Adrenal gland (tissue), 9 donors: ENCODE measurements at regions not wholly inside any gene's neighbourhood (a gene's known extent, or its start where the extent isn't known, plus 50 kb on each side); places are given as distances from the start of the nearest gene placed in this dataset.

ENCODE experiments used
- DNase-seq, 7 donors: peaks; one replicate each; pipeline ENCODE4 v3.0.0-alpha.2; 2019 to 2020
- H3K27ac ChIP-seq, 5 donors: fragments of 200-600 bp; sonication (generic) in 4 of 5; 1 replicate in 3 of 5; 2 replicates in 2 of 5; pipeline versions ENCODE4 v1.5.1 to v1.8.0; 2016 to 2020; ENCODE audit warnings: mild to moderate bottlenecking in 1 of 5
- H3K27me3 ChIP-seq: fragments of 200-600 bp; 2 replicates; pipeline ENCODE4 v1.8.0; 2021
- H3K36me3 ChIP-seq, 2 donors: fragments of 200-600 bp; replicated peaks in 1 of 2; 1 replicate in 1 of 2; 2 replicates in 1 of 2; pipeline versions ENCODE4 v1.5.1 to v1.8.0; 2018 to 2022
- H3K4me1 ChIP-seq, 2 donors: fragments of 200-600 bp; replicated peaks in 1 of 2; 1 replicate in 1 of 2; 2 replicates in 1 of 2; pipeline versions ENCODE4 v1.5.1 to v1.8.0; 2018 to 2021
- H3K4me3 ChIP-seq, 4 donors: fragments of 200-600 bp; sonication (generic) in 3 of 4; one replicate each; pipeline ENCODE4 v1.5.1; 2016 to 2018
- H3K9me3 ChIP-seq, 3 donors: fragments of 200-600 bp; sonication (generic) in 1 of 3; replicated peaks in 1 of 3; 1 replicate in 2 of 3; 2 replicates in 1 of 3; pipeline versions ENCODE4 v1.5.1 to v1.8.0; 2016 to 2021
- CTCF ChIP-seq, 6 experiments: fragments of 450-650 bp in 4 of 6; fragments of 200-600 bp in 2 of 6; sonication (generic) in 1 of 6; IDR thresholded peaks; 1 replicate in 5 of 6; 2 replicates in 1 of 6; pipeline versions ENCODE4 v1.5.1 to v1.8.0; 2016 to 2021; ENCODE audit warnings: antibody characterized with exemption in 6 of 6, mild to moderate bottlenecking in 2 of 6, moderate library complexity in 1 of 6
- POLR2A ChIP-seq, 2 donors: fragments of 450-650 bp; IDR thresholded peaks; one replicate each; pipeline ENCODE4 v1.6.1; 2017; ENCODE audit warnings: antibody characterized with exemption in 2 of 2, mild to moderate bottlenecking in 2 of 2, moderate library complexity in 1 of 2
- WGBS, 4 donors: extraction: QIAGEN DNeasy Blood & Tissue Kit in 2 of 4; methylation state at CpG; one replicate each; pipeline versions ENCODE4 v1.1.5 to v1.1.7; 2013 to 2017; 5-methylcytosine and 5-hydroxymethylcytosine counted together
- intact Hi-C, 2 donors: fragments of 100-400 bp; cut with DNase I; formaldehyde crosslinking; loops; one replicate each; pipeline versions ENCODE4 v1.14.1 to v1.15.0; 2022 to 2023
- donor health status: healthy with polysubstance abuse.
- donor health status: Bipolar disorder and iron deficiency.
- donor health status: DM: yes; HTN: yes; CAD: no.
- donor health status: DM: no; HTN: no; CAD: no.
- donor health status: DM: no; HTN: no; CAD: no.

- H3K9me3 ChIP-seq = no peaks in the 10 kb centered on the region
- no peak overlapping the region for H3K27ac ChIP-seq
- intact Hi-C loops = no loop called here
- H3K36me3 ChIP-seq = no peaks in the 10 kb centered on the region
- DNase-seq = no peak
- TF ChIP-seq POLR2A (IDR thresholded peaks at IDR 0.05) (no peak), CTCF (IDR thresholded peaks at IDR 0.05) (no peak)
- no peak overlapping the region for H3K4me3 ChIP-seq
- H3K4me1 ChIP-seq = no peaks in the 10 kb centered on the region
- H3K27me3 ChIP-seq = no peaks in the 10 kb centered on the region
- 54 to 77% (median 60%) methylated on average over 2 of the region's 2 CpGs for WGBS, 4 donors
Observed at GRCh38 chr3:101124125-101124524, 130.9 kb upstream of the ABI3BP start.

GRCh38 chr3:101123081-101123480, 129.9 kb upstream of the ABI3BP start:
- H3K27ac ChIP-seq = no peak overlapping the region
- TF ChIP-seq POLR2A (IDR thresholded peaks at IDR 0.05) = no peak
- no peak for TF ChIP-seq CTCF (IDR thresholded peaks at IDR 0.05)
- DNase-seq = no peak
- H3K4me1 ChIP-seq = no peaks in the 10 kb centered on the region
- H3K36me3 ChIP-seq = no peaks in the 10 kb centered on the region
- H3K27me3 ChIP-seq = no peaks in the 10 kb centered on the region
- no peak overlapping the region for H3K4me3 ChIP-seq
- no peaks in the 10 kb centered on the region for H3K9me3 ChIP-seq
- intact Hi-C loops = no loop called here
- WGBS, 4 donors = 55 to 74% (median 63%) methylated on average over 2 of the region's 2 CpGs

GRCh38 chr3:101122681-101123080, 129.5 kb upstream of the ABI3BP start:
- no peak for DNase-seq
- Histone ChIP-seq H3K36me3 (no peaks in the 10 kb centered on the region), H3K27ac (no peak overlapping the region), H3K27me3 (no peaks in the 10 kb centered on the region), H3K9me3 (no peaks in the 10 kb centered on the region), H3K4me3 (no peak overlapping the region), H3K4me1 (no peaks in the 10 kb centered on the region)
- 56 to 78% (median 75%) methylated on average over 2 of the region's 2 CpGs for WGBS, 4 donors
- intact Hi-C loops = no loop called here
- TF ChIP-seq POLR2A (IDR thresholded peaks at IDR 0.05) (no peak), CTCF (IDR thresholded peaks at IDR 0.05) (no peak)

- no peak for DNase-seq
- H3K9me3 ChIP-seq = no peaks in the 10 kb centered on the region
- no peak overlapping the region for H3K27ac ChIP-seq
- no peaks in the 10 kb centered on the region for H3K36me3 ChIP-seq
- 82 to 95% (median 87%) methylated on average over 2 of the region's 2 CpGs for whole genome bisulfite sequencing, 4 donors
- no peak for TF ChIP-seq CTCF (IDR thresholded peaks at IDR 0.05)
- TF ChIP-seq POLR2A (IDR thresholded peaks at IDR 0.05) = no peak
- H3K4me3 ChIP-seq = no peak overlapping the region
- no peaks in the 10 kb centered on the region for H3K27me3 ChIP-seq
- H3K4me1 ChIP-seq = no peaks in the 10 kb centered on the region
- intact Hi-C loops = no loop called here
Observed at GRCh38 chr3:101120039-101120438, 126.8 kb upstream of the ABI3BP start.
